ENCODE measurements at regions not wholly inside any gene's neighbourhood (a gene's known extent, or its start where the extent isn't known, plus 50 kb on each side); places are given as distances from the start of the nearest gene placed in this dataset.
A peak's percentile ranks its signal among the peaks of the same experiment; 100 is the strongest.
"Not testable (repeated sequence)": the region's sequence is repeated elsewhere in the genome, so short reads cannot be mapped to it uniquely, and the experiment has no call there.

- TF ChIP-seq FOSL2 (IDR thresholded peaks at IDR 0.05), result peak; percentile 61; the same call in 1 of the 2 replicates
- peak; percentile 85 for TF ChIP-seq FOSL2 (CRISPR knock-in tag; IDR thresholded peaks at IDR 0.05)
- peak in 1 of 2 experiments; percentile 66 for DNase-seq (ENCODE audit: low read depth in 1 of 2, low spot score in 1 of 2)
- H3K4me3 ChIP-seq, H3K4me2 ChIP-seq, H3K9me3 ChIP-seq, H3K27ac ChIP-seq, FAIRE-seq, CTCF ChIA-PET, POLR2A ChIA-PET, H3K4me1 ChIP-seq: not testable (repeated sequence)
- ATAC-seq, result peak; percentile 80 to 94; a peak in 4 of 6 replicates
- WGBS (ENCODE audit: missing lambda C conversion rate), result 28% methylated on average over 5 of the region's 5 CpGs
These were observed 89.0 kb upstream of the HGF start for GRCh38 chr7:81858820-81859219.

- ATAC-seq (no peak), DNase-seq (ENCODE audit: low read depth in 1 of 2, low spot score in 1 of 2) (peak in 1 of 2 experiments; percentile 3), FAIRE-seq (no peak)
- Histone ChIP-seq H3K4me2 (no peak overlapping the region), H3K9me3 (no peaks in the 10 kb centered on the region), H3K27ac (no peak overlapping the region), H3K4me1 (0 out of 3 replicates have a peak, but pooled peaks cover 3% of the 10 kb centered on the region), H3K4me3 (no peak overlapping the region)
- ChIA-PET POLR2A (no interaction called here), CTCF (no interaction called here)
- TF ChIP-seq ZNF302 (CRISPR knock-in tag; IDR thresholded peaks at IDR 0.05) (no peak), RCOR1 (IDR thresholded peaks at IDR 0.05; ENCODE audit: low read depth, low read length) (no peak), EHMT2 (IDR thresholded peaks at IDR 0.05; ENCODE audit: low read depth) (no peak), FOXS1 (CRISPR knock-in tag; IDR thresholded peaks at IDR 0.05) (no peak), JUNB (IDR thresholded peaks at IDR 0.05) (no peak), CHD4 (IDR thresholded peaks at IDR 0.05; ENCODE audit: borderline replicate concordance) (no peak), HMGXB4 (CRISPR knock-in tag; IDR thresholded peaks at IDR 0.05; ENCODE audit: borderline replicate concordance) (no peak), HES2 (IDR thresholded peaks at IDR 0.05) (no peak), EP300 (IDR thresholded peaks at IDR 0.05) (no peak), FOSL2 (IDR thresholded peaks at IDR 0.05) (no peak), FOSL2 (CRISPR knock-in tag; IDR thresholded peaks at IDR 0.05) (no peak)
- 73% methylated on average over 2 of the region's 2 CpGs for WGBS (ENCODE audit: missing lambda C conversion rate)
These were observed 87.5 kb upstream of the HGF start for GRCh38 chr7:81857385-81857784.

GRCh38 chr7:81854518-81854917 is 84.7 kb upstream of the HGF start:
- peaks cover 11% of the 10 kb centered on the region; the same call in 1 of the 3 replicates for H3K4me1 ChIP-seq
- TF ChIP-seq TFCP2L1 (CRISPR knock-in tag; IDR thresholded peaks at IDR 0.05), result no peak
- no peak for TF ChIP-seq RARB (CRISPR knock-in tag; IDR thresholded peaks at IDR 0.05)
- TF ChIP-seq ZFP36 (IDR thresholded peaks at IDR 0.05; ENCODE audit: borderline replicate concordance, partially characterized antibody), result no peak
- no peak for TF ChIP-seq BCL3 (IDR thresholded peaks at IDR 0.05)
- no peak for TF ChIP-seq MYC (IDR thresholded peaks at IDR 0.05; ENCODE audit: borderline replicate concordance, low read length)
- TF ChIP-seq HOXB5 (CRISPR knock-in tag; IDR thresholded peaks at IDR 0.05), result no peak
- CTCF ChIA-PET, result interaction anchor here (0.5 to 1.6 kb wide), 2 partner anchors 9 to 57 kb away, joined by 4 to 6 read pairs; no protein-coding TSS in a partner anchor
- no peak overlapping the region for H3K27ac ChIP-seq
- no peak overlapping the region for H3K4me2 ChIP-seq
- no peak overlapping the region for H3K4me3 ChIP-seq
- no peaks in the 10 kb centered on the region for H3K9me3 ChIP-seq
- DNase-seq (ENCODE audit: low read depth in 1 of 2, low spot score in 1 of 2) (no peak), FAIRE-seq (peak; percentile 7), ATAC-seq (no peak)
- 87% methylated on average over 2 of the region's 2 CpGs for WGBS (ENCODE audit: missing lambda C conversion rate)
- POLR2A ChIA-PET, result no interaction called here

- no peak for DNase-seq (ENCODE audit: low read depth in 1 of 2, low spot score in 1 of 2)
- no peak overlapping the region for H3K4me2 ChIP-seq
- no peak overlapping the region for H3K27ac ChIP-seq
- ChIA-PET CTCF (no interaction called here), POLR2A (no interaction called here)
- no peak for TF ChIP-seq PHF8 (IDR thresholded peaks at IDR 0.05; ENCODE audit: borderline replicate concordance, low read depth)
- TF ChIP-seq MAZ (IDR thresholded peaks at IDR 0.05; ENCODE audit: borderline replicate concordance, low read depth, low read length), result no peak
- no peak for TF ChIP-seq ESRRA (IDR thresholded peaks at IDR 0.05; ENCODE audit: borderline replicate concordance, low read length)
- no peak for TF ChIP-seq CBX8 (IDR thresholded peaks at IDR 0.05)
- no peak for TF ChIP-seq MYC (IDR thresholded peaks at IDR 0.05; ENCODE audit: borderline replicate concordance, low read length)
- no peak for TF ChIP-seq ZSCAN20 (CRISPR knock-in tag; IDR thresholded peaks at IDR 0.05)
- H3K4me1 ChIP-seq, result peaks cover 8% of the 10 kb centered on the region; the same call in 1 of the 3 replicates
- H3K4me3 ChIP-seq, result no peak overlapping the region
- no peak for FAIRE-seq
- ATAC-seq, result no peak
- no peaks in the 10 kb centered on the region for H3K9me3 ChIP-seq
These were observed 82.9 kb upstream of the HGF start for GRCh38 chr7:81852701-81853100.

Data from A549 (cell line).